ENCODE measurements at regions not wholly inside any gene's neighbourhood (a gene's known extent, or its start where the extent isn't known, plus 50 kb on each side); places are given as distances from the start of the nearest gene placed in this dataset.

DNA sequence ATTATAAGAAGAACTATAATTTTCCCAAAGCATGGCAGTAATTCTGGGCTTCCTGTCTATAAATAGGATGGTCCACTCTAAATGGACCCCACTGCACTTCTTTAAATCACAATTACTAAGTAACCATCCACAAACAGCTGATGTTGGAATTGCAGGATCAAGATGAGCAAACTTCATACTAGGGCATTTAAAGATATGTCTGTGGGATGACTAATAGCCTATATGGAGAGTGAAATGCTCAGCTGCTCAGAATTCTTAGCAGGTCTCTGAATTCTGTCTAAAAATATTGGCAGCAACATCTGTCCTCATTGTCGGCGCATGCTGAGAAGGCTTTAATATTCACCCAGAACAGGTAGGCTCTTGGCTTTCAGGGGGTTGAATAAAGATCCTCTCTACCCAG, 140.4 kb downstream of the SATB1 start:
- Histone ChIP-seq H2BK120ac (ENCODE audit: low read depth, low read length, poor library complexity, severe bottlenecking) (no peak overlapping the region), H2AK5ac (ENCODE audit: insufficient read length, low read length) (no peak overlapping the region), H4K20me1 (ENCODE audit: control insufficient read depth, insufficient read depth, insufficient read length) (no peaks in the 10 kb centered on the region), H4K91ac (ENCODE audit: insufficient read length, low read depth, low read length) (no peak overlapping the region), H2BK20ac (ENCODE audit: low read depth, low read length, poor library complexity, severe bottlenecking) (no peak overlapping the region), H3T11ph (ENCODE audit: low read length) (no peak overlapping the region), H2BK12ac (ENCODE audit: insufficient read length, low read depth, low read length) (no peak overlapping the region), H3K4ac (ENCODE audit: low read depth, low read length) (no peak overlapping the region), H3K9ac (ENCODE audit: extremely low read depth, insufficient read length, low read length) (no peak overlapping the region), H3K56ac (ENCODE audit: insufficient read length, low read depth, low read length) (no peak overlapping the region), H3K4me2 (ENCODE audit: insufficient read depth, insufficient read length, low read length) (no peak overlapping the region), H3K23ac (ENCODE audit: insufficient read length, low read depth, low read length) (no peak overlapping the region), H3K14ac (ENCODE audit: insufficient read depth, low read length) (no peak overlapping the region), H4K8ac (replicated peaks; ENCODE audit: insufficient read length, low read depth, low read length) (no peak overlapping the region), H3K27ac (ENCODE audit: insufficient read length, low read depth, low read length) (no peak overlapping the region), H3K23me2 (ENCODE audit: insufficient read length, low read depth, low read length, poor library complexity, severe bottlenecking) (no peaks in the 10 kb centered on the region), H3K4me1 (ENCODE audit: insufficient read depth, low read length) (no peaks in the 10 kb centered on the region), H3K27me3 (ENCODE audit: insufficient read depth, low read length) (no peaks in the 10 kb centered on the region), H4K5ac (ENCODE audit: insufficient read length, low read depth, low read length) (no peak overlapping the region), H2AFZ (ENCODE audit: low read length) (no peak overlapping the region), H3K18ac (ENCODE audit: insufficient read length, low read depth, low read length) (no peak overlapping the region), H3K79me2 (ENCODE audit: insufficient read depth, low read length) (no peaks in the 10 kb centered on the region), H3K9me3 (ENCODE audit: control insufficient read depth, low read depth, low read length) (no peaks in the 10 kb centered on the region), H2BK15ac (ENCODE audit: low read depth, low read length) (no peak overlapping the region), H2BK5ac (ENCODE audit: insufficient read length, low read length) (no peak overlapping the region), H3K79me1 (ENCODE audit: insufficient read depth, low read depth, low read length, poor library complexity, severe bottlenecking) (no peaks in the 10 kb centered on the region)
- WGBS (ENCODE audit: extremely low coverage, insufficient read length, low lambda C conversion rate), result no CpG with 5 or more reads among the region's 2 CpGs
- Mint-ChIP-seq H3K27ac (no peak overlapping the region), H3K4me3 (no peak overlapping the region), H3K9me3 (no peaks in the 10 kb centered on the region), H3K36me3 (ENCODE audit: insufficient read depth in 1 of 3, low read depth in 3 of 3) (no peaks in the 10 kb centered on the region), H3K4me1 (peaks cover 0 to 2% of the 10 kb centered on the region in 2 experiments; a peak in 2 of 4 replicates), H3K27me3 (ENCODE audit: low read depth) (no peaks in the 10 kb centered on the region)
- TF ChIP-seq, protein P1, sequence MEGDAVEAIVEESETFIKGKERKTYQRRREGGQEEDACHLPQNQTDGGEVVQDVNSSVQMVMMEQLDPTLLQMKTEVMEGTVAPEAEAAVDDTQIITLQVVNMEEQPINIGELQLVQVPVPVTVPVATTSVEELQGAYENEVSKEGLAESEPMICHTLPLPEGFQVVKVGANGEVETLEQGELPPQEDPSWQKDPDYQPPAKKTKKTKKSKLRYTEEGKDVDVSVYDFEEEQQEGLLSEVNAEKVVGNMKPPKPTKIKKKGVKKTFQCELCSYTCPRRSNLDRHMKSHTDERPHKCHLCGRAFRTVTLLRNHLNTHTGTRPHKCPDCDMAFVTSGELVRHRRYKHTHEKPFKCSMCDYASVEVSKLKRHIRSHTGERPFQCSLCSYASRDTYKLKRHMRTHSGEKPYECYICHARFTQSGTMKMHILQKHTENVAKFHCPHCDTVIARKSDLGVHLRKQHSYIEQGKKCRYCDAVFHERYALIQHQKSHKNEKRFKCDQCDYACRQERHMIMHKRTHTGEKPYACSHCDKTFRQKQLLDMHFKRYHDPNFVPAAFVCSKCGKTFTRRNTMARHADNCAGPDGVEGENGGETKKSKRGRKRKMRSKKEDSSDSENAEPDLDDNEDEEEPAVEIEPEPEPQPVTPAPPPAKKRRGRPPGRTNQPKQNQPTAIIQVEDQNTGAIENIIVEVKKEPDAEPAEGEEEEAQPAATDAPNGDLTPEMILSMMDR (conservative IDR thresholded peaks at IDR 0.05), result no peak
- no peak for DNase-seq
